GM23338 (cell line): ENCODE measurements at regions not wholly inside any gene's neighbourhood (a gene's known extent, or its start where the extent isn't known, plus 50 kb on each side); places are given as distances from the start of the nearest gene placed in this dataset.

ENCODE experiments used
- ATAC-seq: fragments of 200-7000 bp; cut with Tn5 transposase; 3 replicates; pipeline ENCODE4 v1.9.1; 2020
- DNase-seq: peaks from one replicate; pipeline ENCODE4 v3.0.0-alpha.2; 2015; ENCODE audit warnings: low spot score
- H2AFZ ChIP-seq: fragments of 200-600 bp; sonication (generic); 2 replicates; pipeline ENCODE4 v1.8.0; 2016; ENCODE audit warnings: antibody characterized with exemption, mild to moderate bottlenecking, moderate library complexity
- H3F3A ChIP-seq: fragments of 200-600 bp; sonication (generic); replicated peaks from 2 replicates; pipeline ENCODE4 v1.8.0; 2017; ENCODE audit warnings: antibody characterized with exemption, mixed run types, low read depth
- H3K27ac ChIP-seq: fragments of 200-600 bp; sonication (generic); 2 replicates; pipeline ENCODE4 v1.6.1; 2016; ENCODE audit warnings: low read depth
- H3K27me3 ChIP-seq: fragments of 200-600 bp; sonication (generic); 2 replicates; pipeline ENCODE4 v1.8.0; 2016; ENCODE audit warnings: mild to moderate bottlenecking, mixed run types, moderate library complexity; ENCODE audit not compliant: insufficient read depth
- H3K36me3 ChIP-seq: fragments of 200-600 bp; sonication (generic); 2 replicates; pipeline ENCODE4 v1.8.0; 2016; ENCODE audit warnings: mild to moderate bottlenecking; ENCODE audit not compliant: insufficient read depth
- H3K4me1 ChIP-seq: fragments of 200-600 bp; sonication (generic); 2 replicates; pipeline ENCODE4 v1.8.0; 2016; ENCODE audit warnings: mild to moderate bottlenecking, moderate library complexity; ENCODE audit not compliant: insufficient read depth
- H3K4me2 ChIP-seq: fragments of 200-600 bp; sonication (generic); 2 replicates; pipeline ENCODE4 v1.7.1; 2017; ENCODE audit warnings: mixed run types
- H3K4me3 ChIP-seq: fragments of 200-600 bp; sonication (generic); 2 replicates; pipeline ENCODE4 v1.6.1; 2016; ENCODE audit warnings: mixed run types
- H3K79me2 ChIP-seq: fragments of 200-600 bp; sonication (generic); replicated peaks from 2 replicates; pipeline ENCODE4 v1.8.0; 2017; ENCODE audit warnings: mild to moderate bottlenecking; ENCODE audit not compliant: insufficient read depth
- H3K9me2 ChIP-seq: fragments of 200-600 bp; sonication (generic); 2 replicates; pipeline ENCODE4 v1.8.0; 2017; ENCODE audit not compliant: insufficient read depth
- H4K20me1 ChIP-seq: fragments of 200-600 bp; sonication (generic); replicated peaks from 2 replicates; pipeline ENCODE4 v1.8.0; 2017; ENCODE audit warnings: mild to moderate bottlenecking; ENCODE audit not compliant: insufficient read depth
- H3K27ac Mint-ChIP-seq: 2 replicates; pipeline ENCODE4 v1.8.0; 2020; ENCODE audit warnings: inconsistent platforms, mild to moderate bottlenecking, moderate library complexity, mixed read lengths
- H3K27me3 Mint-ChIP-seq: 3 replicates; pipeline ENCODE4 v1.8.0; 2022; ENCODE audit warnings: low read depth, mild to moderate bottlenecking, moderate library complexity, mixed read lengths, inconsistent platforms; ENCODE audit not compliant: insufficient read depth, poor library complexity
- H3K36me3 Mint-ChIP-seq: 3 replicates; pipeline ENCODE4 v1.8.0; 2021; ENCODE audit warnings: low read depth, mild to moderate bottlenecking, inconsistent platforms, moderate library complexity, mixed read lengths
- H3K4me1 Mint-ChIP-seq: 3 replicates; pipeline ENCODE4 v1.8.0; 2020; ENCODE audit warnings: mild to moderate bottlenecking, inconsistent platforms, mixed read lengths
- H3K4me3 Mint-ChIP-seq: 3 replicates; pipeline ENCODE4 v1.8.0; 2021; ENCODE audit warnings: moderate library complexity, mild to moderate bottlenecking, inconsistent platforms, mixed read lengths
- H3K9me3 Mint-ChIP-seq: 3 replicates; pipeline ENCODE4 v1.8.0; 2020; ENCODE audit warnings: moderate library complexity, mild to moderate bottlenecking, inconsistent platforms, mixed read lengths
- EZH2 ChIP-seq: fragments of 200-600 bp; sonication (generic); IDR thresholded peaks from one replicate; pipeline ENCODE4 v1.8.0; 2017; ENCODE audit warnings: antibody characterized with exemption, mild to moderate bottlenecking, low read depth; ENCODE audit not compliant: unreplicated experiment
- JUNB ChIP-seq: IDR thresholded peaks from one replicate; pipeline ENCODE4 v1.6.1; 2016; ENCODE audit warnings: antibody characterized with exemption; ENCODE audit not compliant: unreplicated experiment
- TF ChIP-seq, protein P1 (sequence below): fragments of 250-450 bp; sonication (Bioruptor Pico); IDR thresholded peaks from 2 replicates; pipeline ENCODE4 v1.5.0; 2020; ENCODE audit warnings: mild to moderate bottlenecking, moderate library complexity
- TF ChIP-seq, protein P2 (sequence below), 2 experiments: fragments of 200-600 bp in 1 of 2; sonication (generic) in 1 of 2; conservative IDR thresholded peaks; 2 replicates each; pipeline versions ENCODE4 v1.5.1 to v1.6.1; 2016 to 2017; ENCODE audit warnings: antibody characterized with exemption in 2 of 2, low read depth in 2 of 2, mild to moderate bottlenecking in 2 of 2, moderate library complexity in 1 of 2
- TF ChIP-seq, protein P3 (sequence below): IDR thresholded peaks from 2 replicates; pipeline ENCODE4 v1.6.1; 2016; ENCODE audit warnings: antibody characterized with exemption

DNA sequence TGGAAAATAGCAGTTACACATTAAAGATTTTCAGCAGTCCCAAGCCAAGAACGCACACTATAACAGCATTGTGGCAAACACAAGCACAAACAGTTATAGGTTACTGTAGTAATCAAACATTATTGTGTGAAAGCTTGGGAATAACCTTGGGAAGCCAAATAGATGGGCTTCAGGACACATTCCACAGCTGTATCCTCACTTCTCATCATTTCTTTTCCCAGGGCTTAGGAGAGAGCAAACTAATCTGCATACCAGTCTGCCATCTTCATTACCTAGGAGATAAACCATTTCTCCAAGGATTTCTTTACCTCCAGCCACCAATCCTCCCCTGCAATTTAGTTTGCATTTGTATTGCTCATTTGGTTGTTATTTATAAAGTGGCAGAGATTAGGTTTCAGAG is 352.4 kb downstream of the SH2D4B start (continued):
- TF ChIP-seq, protein P1, sequence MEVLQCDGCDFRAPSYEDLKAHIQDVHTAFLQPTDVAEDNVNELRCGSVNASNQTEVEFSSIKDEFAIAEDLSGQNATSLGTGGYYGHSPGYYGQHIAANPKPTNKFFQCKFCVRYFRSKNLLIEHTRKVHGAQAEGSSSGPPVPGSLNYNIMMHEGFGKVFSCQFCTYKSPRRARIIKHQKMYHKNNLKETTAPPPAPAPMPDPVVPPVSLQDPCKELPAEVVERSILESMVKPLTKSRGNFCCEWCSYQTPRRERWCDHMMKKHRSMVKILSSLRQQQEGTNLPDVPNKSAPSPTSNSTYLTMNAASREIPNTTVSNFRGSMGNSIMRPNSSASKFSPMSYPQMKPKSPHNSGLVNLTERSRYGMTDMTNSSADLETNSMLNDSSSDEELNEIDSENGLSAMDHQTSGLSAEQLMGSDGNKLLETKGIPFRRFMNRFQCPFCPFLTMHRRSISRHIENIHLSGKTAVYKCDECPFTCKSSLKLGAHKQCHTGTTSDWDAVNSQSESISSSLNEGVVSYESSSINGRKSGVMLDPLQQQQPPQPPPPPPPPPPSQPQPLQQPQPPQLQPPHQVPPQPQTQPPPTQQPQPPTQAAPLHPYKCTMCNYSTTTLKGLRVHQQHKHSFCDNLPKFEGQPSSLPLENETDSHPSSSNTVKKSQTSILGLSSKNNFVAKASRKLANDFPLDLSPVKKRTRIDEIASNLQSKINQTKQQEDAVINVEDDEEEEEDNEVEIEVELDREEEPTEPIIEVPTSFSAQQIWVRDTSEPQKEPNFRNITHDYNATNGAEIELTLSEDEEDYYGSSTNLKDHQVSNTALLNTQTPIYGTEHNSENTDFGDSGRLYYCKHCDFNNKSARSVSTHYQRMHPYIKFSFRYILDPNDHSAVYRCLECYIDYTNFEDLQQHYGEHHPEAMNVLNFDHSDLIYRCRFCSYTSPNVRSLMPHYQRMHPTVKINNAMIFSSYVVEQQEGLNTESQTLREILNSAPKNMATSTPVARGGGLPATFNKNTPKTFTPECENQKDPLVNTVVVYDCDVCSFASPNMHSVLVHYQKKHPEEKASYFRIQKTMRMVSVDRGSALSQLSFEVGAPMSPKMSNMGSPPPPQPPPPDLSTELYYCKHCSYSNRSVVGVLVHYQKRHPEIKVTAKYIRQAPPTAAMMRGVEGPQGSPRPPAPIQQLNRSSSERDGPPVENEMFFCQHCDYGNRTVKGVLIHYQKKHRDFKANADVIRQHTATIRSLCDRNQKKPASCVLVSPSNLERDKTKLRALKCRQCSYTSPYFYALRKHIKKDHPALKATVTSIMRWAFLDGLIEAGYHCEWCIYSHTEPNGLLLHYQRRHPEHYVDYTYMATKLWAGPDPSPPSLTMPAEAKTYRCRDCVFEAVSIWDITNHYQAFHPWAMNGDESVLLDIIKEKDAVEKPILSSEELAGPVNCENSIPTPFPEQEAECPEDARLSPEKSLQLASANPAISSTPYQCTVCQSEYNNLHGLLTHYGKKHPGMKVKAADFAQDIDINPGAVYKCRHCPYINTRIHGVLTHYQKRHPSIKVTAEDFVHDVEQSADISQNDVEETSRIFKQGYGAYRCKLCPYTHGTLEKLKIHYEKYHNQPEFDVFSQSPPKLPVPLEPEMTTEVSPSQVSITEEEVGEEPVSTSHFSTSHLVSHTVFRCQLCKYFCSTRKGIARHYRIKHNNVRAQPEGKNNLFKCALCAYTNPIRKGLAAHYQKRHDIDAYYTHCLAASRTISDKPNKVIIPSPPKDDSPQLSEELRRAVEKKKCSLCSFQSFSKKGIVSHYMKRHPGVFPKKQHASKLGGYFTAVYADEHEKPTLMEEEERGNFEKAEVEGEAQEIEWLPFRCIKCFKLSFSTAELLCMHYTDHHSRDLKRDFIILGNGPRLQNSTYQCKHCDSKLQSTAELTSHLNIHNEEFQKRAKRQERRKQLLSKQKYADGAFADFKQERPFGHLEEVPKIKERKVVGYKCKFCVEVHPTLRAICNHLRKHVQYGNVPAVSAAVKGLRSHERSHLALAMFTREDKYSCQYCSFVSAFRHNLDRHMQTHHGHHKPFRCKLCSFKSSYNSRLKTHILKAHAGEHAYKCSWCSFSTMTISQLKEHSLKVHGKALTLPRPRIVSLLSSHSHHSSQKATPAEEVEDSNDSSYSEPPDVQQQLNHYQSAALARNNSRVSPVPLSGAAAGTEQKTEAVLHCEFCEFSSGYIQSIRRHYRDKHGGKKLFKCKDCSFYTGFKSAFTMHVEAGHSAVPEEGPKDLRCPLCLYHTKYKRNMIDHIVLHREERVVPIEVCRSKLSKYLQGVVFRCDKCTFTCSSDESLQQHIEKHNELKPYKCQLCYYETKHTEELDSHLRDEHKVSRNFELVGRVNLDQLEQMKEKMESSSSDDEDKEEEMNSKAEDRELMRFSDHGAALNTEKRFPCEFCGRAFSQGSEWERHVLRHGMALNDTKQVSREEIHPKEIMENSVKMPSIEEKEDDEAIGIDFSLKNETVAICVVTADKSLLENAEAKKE (CRISPR knock-in tag) = no peak
- TF ChIP-seq EZH2 (no peak), JUNB (no peak)
- TF ChIP-seq, protein P2, sequence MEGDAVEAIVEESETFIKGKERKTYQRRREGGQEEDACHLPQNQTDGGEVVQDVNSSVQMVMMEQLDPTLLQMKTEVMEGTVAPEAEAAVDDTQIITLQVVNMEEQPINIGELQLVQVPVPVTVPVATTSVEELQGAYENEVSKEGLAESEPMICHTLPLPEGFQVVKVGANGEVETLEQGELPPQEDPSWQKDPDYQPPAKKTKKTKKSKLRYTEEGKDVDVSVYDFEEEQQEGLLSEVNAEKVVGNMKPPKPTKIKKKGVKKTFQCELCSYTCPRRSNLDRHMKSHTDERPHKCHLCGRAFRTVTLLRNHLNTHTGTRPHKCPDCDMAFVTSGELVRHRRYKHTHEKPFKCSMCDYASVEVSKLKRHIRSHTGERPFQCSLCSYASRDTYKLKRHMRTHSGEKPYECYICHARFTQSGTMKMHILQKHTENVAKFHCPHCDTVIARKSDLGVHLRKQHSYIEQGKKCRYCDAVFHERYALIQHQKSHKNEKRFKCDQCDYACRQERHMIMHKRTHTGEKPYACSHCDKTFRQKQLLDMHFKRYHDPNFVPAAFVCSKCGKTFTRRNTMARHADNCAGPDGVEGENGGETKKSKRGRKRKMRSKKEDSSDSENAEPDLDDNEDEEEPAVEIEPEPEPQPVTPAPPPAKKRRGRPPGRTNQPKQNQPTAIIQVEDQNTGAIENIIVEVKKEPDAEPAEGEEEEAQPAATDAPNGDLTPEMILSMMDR (conservative IDR thresholded peaks at IDR 0.05; ENCODE audit: low read depth in 2 of 2) = no peak
- TF ChIP-seq, protein P3, sequence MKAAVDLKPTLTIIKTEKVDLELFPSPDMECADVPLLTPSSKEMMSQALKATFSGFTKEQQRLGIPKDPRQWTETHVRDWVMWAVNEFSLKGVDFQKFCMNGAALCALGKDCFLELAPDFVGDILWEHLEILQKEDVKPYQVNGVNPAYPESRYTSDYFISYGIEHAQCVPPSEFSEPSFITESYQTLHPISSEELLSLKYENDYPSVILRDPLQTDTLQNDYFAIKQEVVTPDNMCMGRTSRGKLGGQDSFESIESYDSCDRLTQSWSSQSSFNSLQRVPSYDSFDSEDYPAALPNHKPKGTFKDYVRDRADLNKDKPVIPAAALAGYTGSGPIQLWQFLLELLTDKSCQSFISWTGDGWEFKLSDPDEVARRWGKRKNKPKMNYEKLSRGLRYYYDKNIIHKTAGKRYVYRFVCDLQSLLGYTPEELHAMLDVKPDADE = no peak

DNA sequence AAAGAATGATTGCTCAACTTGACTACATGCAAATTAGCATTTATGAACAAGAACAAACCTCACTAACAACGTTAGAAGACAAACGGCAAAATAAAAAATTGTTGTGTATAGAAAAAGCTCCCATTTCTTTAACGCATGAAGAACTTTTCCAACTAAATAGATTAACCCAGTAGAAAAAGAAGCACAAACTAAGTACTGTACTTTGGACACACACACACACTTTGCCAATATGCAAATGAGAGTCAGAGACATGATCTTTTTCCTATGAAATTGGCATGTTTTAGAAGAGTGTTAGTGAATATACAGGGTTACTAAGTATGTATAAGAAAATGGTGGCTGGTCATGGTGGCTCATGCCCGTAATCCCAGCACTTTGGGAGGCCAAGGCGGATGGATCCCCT is 355.6 kb downstream of the SH2D4B start:
- H3K4me1 Mint-ChIP-seq = peaks cover 69% of the 10 kb centered on the region
- TF ChIP-seq, protein P3 = no peak
- peaks cover 57% of the 10 kb centered on the region for H3K27me3 Mint-ChIP-seq
- Histone ChIP-seq H3K27me3 (peaks cover 62% of the 10 kb centered on the region), H3K9me2 (no peaks in the 10 kb centered on the region), H3F3A (no peaks in the 10 kb centered on the region), H3K36me3 (no peaks in the 10 kb centered on the region), H3K79me2 (no peaks in the 10 kb centered on the region), H2AFZ (no peak overlapping the region), H4K20me1 (no peaks in the 10 kb centered on the region), H3K4me1 (peaks cover 65% of the 10 kb centered on the region), H3K27ac (no peak overlapping the region), H3K4me3 (no peak overlapping the region), H3K4me2 (no peak overlapping the region)
- no peak for DNase-seq
- no peak overlapping the region for H3K27ac Mint-ChIP-seq
- ATAC-seq = no peak
- H3K4me3 Mint-ChIP-seq = no peak overlapping the region
- H3K9me3 Mint-ChIP-seq = no peaks in the 10 kb centered on the region; the same call in 2 of the 3 replicates
- no peaks in the 10 kb centered on the region for H3K36me3 Mint-ChIP-seq
